HepG2 (cell line): ENCODE measurements at regions not wholly inside any gene's neighbourhood (a gene's known extent, or its start where the extent isn't known, plus 50 kb on each side); places are given as distances from the start of the nearest gene placed in this dataset.
"Not testable (repeated sequence)": the region's sequence is repeated elsewhere in the genome, so short reads cannot be mapped to it uniquely, and the experiment has no call there.

ENCODE experiments used
- ATAC-seq: fragments of 200-7000 bp; cut with Tn5 transposase; 3 replicates; pipeline ENCODE4 v1.9.1; 2020; ENCODE audit warnings: mild to moderate bottlenecking, moderate library complexity
- BruUV-seq: library from RNA; stranded (reverse); fragments of 400-500 nt; replicated peaks from 2 replicates; lab custom pipeline; 2021; lab: Mats Ljungman, UMichigan
- CTCF ChIA-PET: fragments of 300-600 bp; formaldehyde crosslinking; extraction: SDS; loops from one replicate; lab custom pipeline; 2021; ENCODE audit warnings: low total read pairs, inconsistent platforms, low intra/inter-chr PET ratio; lab: Yijun Ruan, JAX
- POLR2A ChIA-PET: fragments of 350-600 bp; sonication (Branson Sonifier 250); formaldehyde crosslinking; loops from one replicate; lab custom pipeline; 2020; ENCODE audit warnings: antibody characterized with exemption, inconsistent platforms; lab: Yijun Ruan, JAX
- DNase-seq: peaks from one replicate; pipeline ENCODE4 v3.0.0-alpha.2; 2015; ENCODE audit warnings: low spot score
- FAIRE-seq: peaks from 3 replicates; lab custom pipeline; 2011; peaks lifted over from hg19 to GRCh38; lab: Jason Lieb, UNC
- H2AFZ ChIP-seq: one replicate; pipeline ENCODE4 v1.6.1; 2011; ENCODE audit warnings: low read length, inconsistent platforms
- H3K27ac ChIP-seq: fragments of 300-600 bp; 3 replicates; pipeline ENCODE4 v1.8.0; 2011; ENCODE audit warnings: mixed run types, mild to moderate bottlenecking, mixed read lengths, low read length, inconsistent platforms; ENCODE audit not compliant: insufficient read depth; ENCODE audit errors: extremely low read length
- H3K27me3 ChIP-seq, 2 experiments: fragments of 200-600 bp in 1 of 2; 2 replicates in 1 of 2; 3 replicates in 1 of 2; pipeline versions ENCODE4 v1.6.0 to v1.8.0; 2011; ENCODE audit warnings: low read length in 2 of 2, mild to moderate bottlenecking in 2 of 2, moderate library complexity in 2 of 2, inconsistent platforms in 1 of 2; ENCODE audit not compliant: insufficient read depth in 2 of 2, control insufficient read depth in 1 of 2
- H3K36me3 ChIP-seq, 2 experiments: fragments of 200-600 bp in 1 of 2; replicated peaks in 1 of 2; 2 replicates in 1 of 2; 3 replicates in 1 of 2; pipeline versions ENCODE4 v1.5.1 to v1.8.0; 2011; ENCODE audit warnings: low read length in 2 of 2, inconsistent platforms in 1 of 2; ENCODE audit not compliant: insufficient read depth in 2 of 2, control insufficient read depth in 1 of 2
- H3K4me1 ChIP-seq: 2 replicates; pipeline ENCODE4 v1.5.1; 2012; ENCODE audit warnings: low read length, inconsistent platforms; ENCODE audit not compliant: insufficient read depth
- H3K4me2 ChIP-seq: 2 replicates; pipeline ENCODE4 v1.6.0; 2011; ENCODE audit warnings: low read depth, low read length, inconsistent platforms
- H3K4me3 ChIP-seq, 3 experiments: fragments of 200-600 bp in 1 of 3; sonication (generic), shearing (Covaris generic) in 1 of 3; replicated peaks in 1 of 3; 2 replicates each; pipeline ENCODE4 v1.5.1; 2011 to 2016; ENCODE audit warnings: low read length in 3 of 3, inconsistent platforms in 2 of 3, low read depth in 2 of 3, mild to moderate bottlenecking in 2 of 3, control low read depth in 1 of 3, mixed read lengths in 1 of 3; ENCODE audit not compliant: insufficient read depth in 1 of 3
- H3K79me2 ChIP-seq: one replicate; pipeline ENCODE4 v1.6.1; 2011; ENCODE audit warnings: low read length, inconsistent platforms; ENCODE audit not compliant: insufficient read depth
- H3K9ac ChIP-seq: 2 replicates; pipeline ENCODE4 v1.6.0; 2011; ENCODE audit warnings: mild to moderate bottlenecking, low read depth, low read length, inconsistent platforms; ENCODE audit not compliant: insufficient read depth
- H3K9me3 ChIP-seq: 2 replicates; pipeline ENCODE4 v1.5.1; 2012; ENCODE audit warnings: mild to moderate bottlenecking, low read length
- H4K20me1 ChIP-seq: 2 replicates; pipeline ENCODE4 v1.6.0; 2011; ENCODE audit warnings: inconsistent platforms, mild to moderate bottlenecking, low read length, moderate library complexity; ENCODE audit not compliant: insufficient read depth
- CTCF ChIP-seq: sonication (generic); formaldehyde crosslinking; IDR thresholded peaks from 2 replicates; pipeline ENCODE4 v1.5.0; 2020; ENCODE audit warnings: mild to moderate bottlenecking, missing genetic modification reagents, moderate library complexity
- HNRNPK ChIP-seq: fragments of 200-400 bp; formaldehyde crosslinking; IDR thresholded peaks from 2 replicates; pipeline ENCODE4 v1.6.1; 2018; ENCODE audit warnings: low read length, low read depth, moderate library complexity, mild to moderate bottlenecking; ENCODE audit not compliant: poor library complexity, severe bottlenecking
- SMYD3 ChIP-seq: sonication (generic); formaldehyde crosslinking; IDR thresholded peaks from 2 replicates; pipeline ENCODE4 v1.8.1; 2023; ENCODE audit warnings: mild to moderate bottlenecking, missing genetic modification reagents
- STAG1 ChIP-seq: sonication (generic); formaldehyde crosslinking; IDR thresholded peaks from 2 replicates; pipeline ENCODE4 v1.4.0; 2020; ENCODE audit warnings: missing genetic modification reagents
- ZHX2 ChIP-seq, 2 experiments: sonication (generic) in 1 of 2; formaldehyde crosslinking in 1 of 2; IDR thresholded peaks; 2 replicates each; pipeline versions ENCODE4 v1.6.1 to v1.9.0; 2014 to 2022; ENCODE audit warnings: antibody characterized with exemption in 1 of 2, borderline replicate concordance in 1 of 2, inconsistent platforms in 1 of 2, low read depth in 1 of 2, missing genetic modification reagents in 1 of 2
- WGBS: methylation state at CpG from one replicate; pipeline ENCODE4 v1.1.6; 2017; ENCODE audit warnings: low lambda C conversion rate; 5-methylcytosine and 5-hydroxymethylcytosine counted together
- in situ Hi-C: cut with HindIII; loops from 2 replicates; pipeline ENCODE4 v1.10.0; 2017; ENCODE audit warnings: low pct_unique_long_range_greater_than_20kb; ENCODE audit not compliant: extremely low pct_ligation_motif_present
- intact Hi-C: fragments of 100-400 bp; cut with micrococcal nuclease; formaldehyde crosslinking; loops from one replicate; pipeline ENCODE4 v1.10.0; 2022; ENCODE audit not compliant: unreplicated experiment

- BruUV-seq, FAIRE-seq, H3K79me2 ChIP-seq, H3K27me3 ChIP-seq, H4K20me1 ChIP-seq, DNase-seq, POLR2A ChIA-PET: not testable (repeated sequence)
- H3K4me1 ChIP-seq: peaks cover 12% of the 10 kb centered on the region
- TF ChIP-seq HNRNPK: peak; percentile 97
- TF ChIP-seq, all 625 proteins: peak for 1; not testable (repeated sequence) for 624
- H2AFZ ChIP-seq, H3K27ac ChIP-seq, H3K4me2 ChIP-seq, H3K9me3 ChIP-seq, CTCF ChIA-PET, ATAC-seq, in situ Hi-C loops, H3K9ac ChIP-seq, H3K4me3 ChIP-seq, H3K36me3 ChIP-seq: not testable (repeated sequence)
- WGBS: 46% methylated on average over 2 of the region's 3 CpGs
- intact Hi-C loops: loop anchor here (5.0 kb wide), 1 partner anchor 634 kb away; no protein-coding TSS in a partner anchor
These were observed 840.3 kb upstream of the ROBO1 start for GRCh38 chr3:80608072-80608471.

- 28% methylated on average over 4 of the region's 4 CpGs for WGBS
- FAIRE-seq: no peak
- in situ Hi-C loops: no loop called here
These were observed 838.3 kb upstream of the ROBO1 start for GRCh38 chr3:80606073-80606472.

More at GRCh38 chr3:80606073-80606472, 838.3 kb upstream of the ROBO1 start:
- H3K36me3 ChIP-seq: no peaks in the 10 kb centered on the region
- peak; percentile 49 for TF ChIP-seq CTCF (CRISPR knock-in tag)
- no peak for TF ChIP-seq ZHX2 (IDR thresholded peaks at IDR 0.05; ENCODE audit: low read depth)
- no peak for TF ChIP-seq ZHX2 (CRISPR knock-in tag; IDR thresholded peaks at IDR 0.05; ENCODE audit: borderline replicate concordance)
- no peak for TF ChIP-seq SMYD3 (CRISPR knock-in tag)
- peak; percentile 58 for TF ChIP-seq STAG1 (CRISPR knock-in tag)
- DNase-seq (no peak), ATAC-seq (no peak)
- ChIA-PET CTCF (interaction anchor here (1.4 kb wide), 1 partner anchor 83 kb away, joined by 8 read pairs; no protein-coding TSS in a partner anchor), POLR2A (no interaction called here)
- H4K20me1 ChIP-seq: no peaks in the 10 kb centered on the region
- no peak overlapping the region for H2AFZ ChIP-seq
- H3K4me2 ChIP-seq: no peak overlapping the region
- no peak overlapping the region for H3K27ac ChIP-seq
- H3K4me1 ChIP-seq: no peaks in the 10 kb centered on the region
- H3K9ac ChIP-seq: no peak overlapping the region
- BruUV-seq: no TSS peak
- intact Hi-C loops: loop anchor here (1.0 to 5.0 kb wide), 5 partner anchors 71 to 636 kb away; no protein-coding TSS in a partner anchor
- H3K9me3 ChIP-seq: no peaks in the 10 kb centered on the region
- H3K79me2 ChIP-seq: no peaks in the 10 kb centered on the region
- no peaks in the 10 kb centered on the region for H3K27me3 ChIP-seq
- H3K4me3 ChIP-seq: no peak overlapping the region
